ENCODE measurements at regions not wholly inside any gene's neighbourhood (a gene's known extent, or its start where the extent isn't known, plus 50 kb on each side); places are given as distances from the start of the nearest gene placed in this dataset.

DNA sequence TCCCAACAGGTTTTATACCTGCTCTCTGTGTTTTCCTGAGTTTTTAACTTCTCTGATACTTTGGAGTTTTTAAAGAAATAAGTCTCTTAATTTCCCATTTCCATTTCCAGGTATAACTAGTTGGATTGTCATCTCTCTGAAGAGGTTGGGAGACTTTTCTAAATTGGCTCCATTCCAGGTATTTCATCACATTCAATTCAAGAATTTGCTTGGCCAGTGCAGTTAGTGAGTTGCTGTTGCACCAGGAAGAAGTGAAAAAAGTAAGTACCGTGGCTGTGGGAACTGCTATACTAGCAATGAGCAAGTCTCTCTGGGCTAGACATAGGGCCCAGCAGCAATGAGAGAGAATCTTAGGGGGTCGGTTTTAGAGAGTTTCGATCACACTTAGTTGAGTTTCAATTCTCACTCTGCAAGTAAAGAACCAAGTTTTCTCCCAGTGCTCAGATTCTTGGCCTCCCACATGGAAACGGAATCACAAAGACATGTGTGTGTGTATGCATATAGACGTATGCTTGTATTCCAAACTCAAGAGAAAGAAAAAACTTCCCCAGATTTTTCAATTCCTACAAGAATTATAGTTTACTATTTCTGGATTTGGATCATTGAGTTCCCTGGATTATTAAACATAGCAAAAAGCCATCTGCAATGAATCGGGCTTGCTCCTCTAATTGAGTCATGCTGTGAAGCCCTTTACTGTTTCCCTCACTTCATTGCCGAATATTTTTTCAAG is 894.4 kb downstream of the BCL11A start:
- TF ChIP-seq EZH2 (IDR thresholded peaks at IDR 0.05; ENCODE audit: borderline replicate concordance, insufficient read depth, low read depth, low read length, poor library complexity, severe bottlenecking), result no peak
- TF ChIP-seq, protein P1, sequence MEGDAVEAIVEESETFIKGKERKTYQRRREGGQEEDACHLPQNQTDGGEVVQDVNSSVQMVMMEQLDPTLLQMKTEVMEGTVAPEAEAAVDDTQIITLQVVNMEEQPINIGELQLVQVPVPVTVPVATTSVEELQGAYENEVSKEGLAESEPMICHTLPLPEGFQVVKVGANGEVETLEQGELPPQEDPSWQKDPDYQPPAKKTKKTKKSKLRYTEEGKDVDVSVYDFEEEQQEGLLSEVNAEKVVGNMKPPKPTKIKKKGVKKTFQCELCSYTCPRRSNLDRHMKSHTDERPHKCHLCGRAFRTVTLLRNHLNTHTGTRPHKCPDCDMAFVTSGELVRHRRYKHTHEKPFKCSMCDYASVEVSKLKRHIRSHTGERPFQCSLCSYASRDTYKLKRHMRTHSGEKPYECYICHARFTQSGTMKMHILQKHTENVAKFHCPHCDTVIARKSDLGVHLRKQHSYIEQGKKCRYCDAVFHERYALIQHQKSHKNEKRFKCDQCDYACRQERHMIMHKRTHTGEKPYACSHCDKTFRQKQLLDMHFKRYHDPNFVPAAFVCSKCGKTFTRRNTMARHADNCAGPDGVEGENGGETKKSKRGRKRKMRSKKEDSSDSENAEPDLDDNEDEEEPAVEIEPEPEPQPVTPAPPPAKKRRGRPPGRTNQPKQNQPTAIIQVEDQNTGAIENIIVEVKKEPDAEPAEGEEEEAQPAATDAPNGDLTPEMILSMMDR (IDR thresholded peaks at IDR 0.05), result no peak
